HG03558 (cell line): ENCODE measurements at regions not wholly inside any gene's neighbourhood (a gene's known extent, or its start where the extent isn't known, plus 50 kb on each side); places are given as distances from the start of the nearest gene placed in this dataset.
"Not testable (repeated sequence)": the region's sequence is repeated elsewhere in the genome, so short reads cannot be mapped to it uniquely, and the experiment has no call there.

ENCODE experiments used
- ATAC-seq: cut with Tn5 transposase; IDR thresholded peaks from one replicate; pipeline ENCODE4 v1.9.1; 2021; ENCODE audit warnings: moderate number of reproducible peaks; ENCODE audit not compliant: unreplicated experiment; ENCODE audit errors: extremely low read depth

DNA sequence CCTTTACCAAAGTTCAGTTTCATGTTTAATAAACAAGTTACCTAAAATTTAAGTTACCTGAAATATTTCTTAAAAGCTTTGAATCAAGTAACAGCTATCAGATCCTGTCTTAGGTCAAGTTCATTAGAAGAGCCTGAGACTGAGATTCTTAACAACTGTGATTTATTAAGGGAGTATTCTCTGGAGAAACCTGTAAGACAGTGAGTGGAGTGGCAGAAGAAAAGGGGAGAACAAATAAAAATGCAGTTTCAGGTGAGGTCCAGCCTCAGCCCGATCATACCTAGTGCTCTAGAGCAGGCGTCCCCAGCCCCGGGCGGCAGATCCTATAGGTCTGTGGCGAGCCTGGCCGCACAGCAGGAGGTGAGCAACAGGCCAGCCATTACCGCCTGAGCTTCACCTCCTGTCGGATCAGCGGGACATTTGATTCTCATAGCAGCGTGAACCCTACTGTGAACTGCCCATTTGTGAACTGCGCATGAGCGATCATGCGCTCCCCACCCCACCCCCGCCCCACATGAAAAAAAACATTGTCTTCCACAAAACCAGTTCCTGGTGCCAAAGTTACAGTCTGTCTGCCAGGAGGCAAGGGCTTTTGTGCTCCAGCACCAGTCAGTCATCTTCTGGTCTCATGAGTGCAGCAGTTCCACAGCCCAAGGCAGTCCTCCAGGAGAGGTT is 59.2 kb upstream of the ADGRB3 start:
- no peak for ATAC-seq

DNA sequence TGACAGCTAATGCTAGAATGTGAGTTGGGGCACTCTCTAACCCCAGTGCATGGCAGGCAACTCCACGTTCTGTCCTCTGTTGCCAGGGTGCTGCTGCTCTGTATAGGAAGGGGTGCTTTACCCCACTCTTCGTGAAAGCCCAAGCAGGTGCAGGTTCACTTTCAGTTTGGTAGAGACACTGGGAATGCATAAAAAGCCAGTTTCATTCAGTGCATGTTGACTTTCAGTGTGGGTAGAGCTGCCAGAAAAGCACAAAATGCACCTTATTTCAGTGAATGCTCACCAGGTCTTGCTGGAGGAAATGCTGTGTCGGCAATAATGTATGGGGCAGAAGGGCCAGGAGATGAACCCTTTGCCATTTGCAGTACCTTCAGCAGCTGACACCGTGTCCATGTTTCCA is 62.1 kb upstream of the ADGRB3 start:
- ATAC-seq, result no peak

DNA sequence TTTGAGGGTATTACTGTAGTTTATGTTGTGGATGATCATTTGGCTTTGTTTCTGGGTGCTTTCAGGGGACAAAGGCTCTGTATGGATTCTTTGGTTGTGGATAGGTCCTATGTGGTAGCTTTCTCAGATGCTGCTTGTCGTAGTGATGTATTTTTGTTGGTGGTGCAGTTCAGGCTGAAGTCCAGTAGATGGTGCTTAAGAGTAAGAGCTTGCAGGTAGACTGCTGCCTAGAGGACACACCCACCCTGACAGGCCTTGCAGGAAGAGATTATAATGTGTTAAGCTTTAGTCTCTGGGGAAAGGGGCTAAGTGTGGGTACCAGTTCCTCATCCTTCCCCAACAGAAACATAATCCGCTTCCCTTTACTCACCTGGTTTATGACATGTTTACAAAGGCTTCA is 62.6 kb upstream of the ADGRB3 start:
- peak; percentile 84 for ATAC-seq

DNA sequence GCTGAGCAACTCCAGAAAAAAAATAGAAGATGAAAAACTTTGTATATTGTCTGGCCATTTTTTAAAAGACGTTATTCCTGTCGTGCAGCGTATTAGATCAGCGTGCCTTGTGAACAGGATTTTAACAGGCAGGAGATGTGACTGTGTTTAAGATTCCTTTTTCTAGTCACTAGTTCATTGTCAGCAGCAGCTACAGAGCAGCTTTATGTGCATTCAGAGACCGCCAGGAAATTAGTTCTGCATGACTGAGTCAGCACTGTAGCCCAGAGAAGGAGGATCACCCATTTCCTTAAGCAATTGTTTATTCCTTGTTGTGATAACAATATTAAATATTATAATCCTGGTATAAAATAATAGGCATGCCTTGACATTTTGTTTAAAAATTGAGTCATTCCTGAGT is 75.4 kb upstream of the ADGRB3 start:
- ATAC-seq, result no peak

DNA sequence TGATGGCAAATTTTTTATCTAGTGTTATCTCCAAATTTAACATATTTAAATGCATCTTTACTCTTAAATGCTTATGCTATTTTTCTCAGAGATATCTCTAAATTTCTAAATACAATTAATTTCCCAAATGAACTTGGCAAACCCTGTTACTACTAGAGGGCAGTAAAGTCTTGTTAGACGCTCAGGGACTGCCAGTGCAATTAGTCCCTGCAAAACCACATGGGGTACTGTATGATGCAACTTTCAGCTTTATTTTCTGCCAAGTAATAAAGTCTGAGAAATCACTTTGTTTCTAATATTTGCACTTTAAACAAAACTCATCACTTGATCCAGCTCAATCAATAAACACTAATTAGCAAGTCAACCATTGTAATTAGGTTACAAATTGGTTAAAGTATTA is 76.0 kb upstream of the ADGRB3 start:
- ATAC-seq, result no peak

DNA sequence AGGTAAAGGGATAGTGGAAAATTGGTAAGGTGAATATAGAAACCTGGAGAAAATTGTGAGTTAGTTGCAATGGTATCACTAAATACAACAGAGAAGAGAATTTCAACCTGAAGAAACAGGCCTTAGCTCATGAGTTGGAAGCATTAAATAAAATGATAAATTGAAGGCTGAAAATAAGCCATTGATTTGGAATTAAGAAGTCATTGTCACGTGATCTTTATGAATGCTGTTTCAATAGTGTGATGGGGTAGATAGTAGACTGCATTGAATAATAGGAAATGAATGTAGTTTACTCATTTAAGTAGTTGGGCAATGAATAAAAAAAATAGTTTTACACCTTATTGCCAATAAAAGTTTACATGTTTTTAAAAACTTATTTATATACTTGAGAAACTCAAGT is 88.5 kb upstream of the ADGRB3 start:
- no peak for ATAC-seq

DNA sequence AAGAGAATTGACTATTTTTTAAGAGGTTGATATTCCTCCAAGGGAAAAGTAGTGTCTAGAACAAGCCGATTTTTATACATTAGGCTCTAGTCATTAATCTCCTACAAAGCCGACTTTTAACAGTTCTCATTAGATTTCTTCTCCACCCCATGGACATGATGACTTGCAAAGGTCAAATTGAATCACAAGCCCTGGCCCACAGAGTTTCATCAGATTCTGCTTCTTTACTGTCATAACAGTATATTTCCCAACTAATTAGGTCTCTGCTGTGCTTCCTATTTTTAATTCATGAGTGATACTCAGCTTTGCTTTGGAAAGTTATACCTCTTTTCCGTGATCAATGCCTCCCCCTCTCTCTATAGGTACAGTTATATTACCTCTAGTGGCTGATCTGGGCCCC is 90.6 kb upstream of the ADGRB3 start:
- ATAC-seq, result no peak

DNA sequence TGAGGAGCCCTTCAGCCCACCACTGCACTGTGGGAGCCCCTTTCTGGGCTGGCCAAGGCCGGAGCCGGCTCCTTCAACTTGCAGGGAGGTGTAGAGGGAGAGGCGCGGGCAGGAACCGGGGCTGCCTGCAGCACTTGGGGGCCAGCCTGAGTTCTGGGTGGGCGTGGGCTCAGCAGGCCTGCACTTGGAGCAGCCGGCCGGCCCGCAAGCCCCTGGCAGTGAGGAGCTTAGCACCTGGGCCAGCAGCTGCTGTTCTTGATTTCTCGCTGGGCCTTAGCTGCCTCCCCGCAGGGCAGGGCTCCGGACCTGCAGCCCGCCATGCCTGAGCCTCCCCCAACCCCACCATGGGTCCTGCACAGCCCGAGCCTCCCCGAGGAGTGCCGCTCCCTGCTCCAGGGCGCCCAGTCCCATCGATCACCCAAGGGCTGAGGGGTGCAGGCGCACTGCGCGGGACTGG is 101.7 kb upstream of the ADGRB3 start:
- ATAC-seq, result no peak

DNA sequence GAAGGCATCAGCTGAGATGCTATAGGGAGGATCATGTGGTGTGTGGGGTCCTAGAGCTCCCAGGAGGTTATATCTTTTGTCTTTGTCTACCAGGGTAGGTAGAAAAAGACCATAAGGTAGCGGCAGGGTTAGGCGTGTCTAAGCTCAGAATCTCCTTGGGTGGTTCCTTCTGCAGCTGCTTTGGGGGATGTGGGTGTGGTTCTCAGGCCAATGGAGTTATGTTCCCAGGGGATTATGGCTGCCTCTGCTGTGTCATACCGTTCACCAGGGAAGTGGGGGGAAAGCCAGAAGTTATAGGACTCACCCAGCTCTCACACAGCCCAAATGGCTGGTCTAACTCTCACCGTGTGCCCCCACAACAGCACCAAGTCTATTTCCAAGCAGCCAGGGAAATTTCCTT is 107.4 kb upstream of the ADGRB3 start:
- ATAC-seq, result no peak

DNA sequence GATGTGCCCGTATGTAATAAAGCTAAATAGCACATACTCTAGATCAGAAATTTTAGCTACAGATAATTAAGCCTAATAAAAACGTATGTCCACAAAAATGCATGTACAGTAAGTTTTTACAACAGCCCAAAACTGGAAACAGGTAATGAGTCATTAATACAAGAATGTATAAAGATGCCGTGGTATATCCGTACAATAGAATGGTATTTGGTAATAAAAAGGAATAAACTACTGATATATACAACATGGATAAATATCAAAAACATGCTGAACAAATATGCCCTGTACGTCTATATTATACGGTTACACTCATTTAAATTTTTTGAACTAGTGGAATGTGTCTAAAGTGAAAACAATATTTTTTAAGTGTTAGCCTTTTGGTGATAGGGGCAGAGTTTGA is 128.2 kb upstream of the ADGRB3 start:
- no peak for ATAC-seq

DNA sequence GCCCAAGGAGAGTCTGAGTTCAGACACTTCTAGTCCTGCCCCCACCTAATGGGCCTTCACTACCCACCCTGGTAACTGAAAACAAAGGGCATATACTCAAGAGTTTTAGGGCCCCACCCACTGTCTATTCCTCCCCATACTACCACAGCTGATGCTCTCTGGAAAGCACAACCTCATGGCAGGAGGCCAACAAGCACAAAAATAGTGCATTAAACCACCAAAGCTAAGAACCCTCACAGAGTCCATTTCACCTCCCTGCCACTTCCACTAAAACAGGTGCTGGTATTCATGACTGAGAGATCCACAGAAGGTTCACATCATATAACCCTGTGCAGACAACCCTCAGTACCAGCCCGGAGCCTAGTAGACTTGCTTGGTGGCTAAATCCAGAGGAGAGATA is 132.1 kb upstream of the ADGRB3 start:
- ATAC-seq, result no peak

DNA sequence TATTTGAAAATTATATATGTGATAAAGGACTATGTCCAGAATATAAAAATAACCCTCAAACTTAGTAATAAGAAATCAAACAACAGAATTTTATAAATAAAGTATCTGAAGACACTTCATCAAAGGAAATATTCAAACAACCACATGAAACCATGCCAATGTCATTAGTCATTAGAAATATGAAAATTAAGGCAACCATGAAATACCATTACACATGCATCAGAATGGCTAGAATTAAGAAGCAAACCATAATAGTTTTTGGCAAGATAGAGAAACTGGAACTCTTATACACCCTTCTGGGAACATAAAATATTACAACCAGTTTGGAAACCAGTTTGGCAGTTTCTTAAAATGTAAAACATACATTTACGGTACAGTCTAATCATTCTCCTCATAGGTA is 137.2 kb upstream of the ADGRB3 start:
- no peak for ATAC-seq

DNA sequence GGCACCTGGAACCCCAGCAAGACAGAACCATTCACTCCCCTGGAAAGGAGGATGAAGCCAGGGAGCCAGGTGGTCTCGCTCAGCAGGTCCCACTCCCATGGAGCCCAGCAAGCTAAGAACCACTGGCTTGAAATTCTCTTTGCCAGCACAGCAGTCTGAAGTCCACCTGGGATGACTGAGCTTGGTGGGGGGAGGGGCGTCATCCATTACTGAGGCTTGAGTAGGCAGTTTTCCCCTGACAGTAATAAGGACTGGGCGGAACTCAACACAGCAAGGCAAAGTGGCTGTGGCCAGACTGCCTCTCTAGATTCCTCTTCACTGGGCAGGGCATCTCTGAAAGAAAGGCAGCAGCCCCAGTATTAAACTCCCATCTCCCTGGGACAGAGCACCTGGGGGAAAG is 140.2 kb upstream of the ADGRB3 start:
- ATAC-seq, result not testable (repeated sequence)

DNA sequence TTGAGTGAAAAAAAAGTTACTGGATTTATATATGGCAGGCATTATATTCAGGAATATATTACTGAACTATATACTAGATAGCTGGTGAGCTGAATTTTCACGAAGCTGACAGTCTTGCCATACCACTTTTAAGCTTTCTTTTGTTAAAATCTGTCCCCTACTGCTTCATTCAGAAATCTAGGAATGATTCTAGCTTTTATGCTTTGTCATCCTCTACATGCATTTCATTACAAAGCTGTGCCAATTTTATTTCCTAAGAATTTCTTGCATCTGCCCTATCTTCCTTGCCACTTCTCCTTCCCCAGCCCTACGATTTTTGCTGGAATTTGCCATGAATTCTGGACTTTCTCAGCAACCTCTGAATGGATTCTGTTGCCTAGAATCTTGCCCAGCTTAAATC is 158.5 kb upstream of the ADGRB3 start:
- ATAC-seq, result no peak

DNA sequence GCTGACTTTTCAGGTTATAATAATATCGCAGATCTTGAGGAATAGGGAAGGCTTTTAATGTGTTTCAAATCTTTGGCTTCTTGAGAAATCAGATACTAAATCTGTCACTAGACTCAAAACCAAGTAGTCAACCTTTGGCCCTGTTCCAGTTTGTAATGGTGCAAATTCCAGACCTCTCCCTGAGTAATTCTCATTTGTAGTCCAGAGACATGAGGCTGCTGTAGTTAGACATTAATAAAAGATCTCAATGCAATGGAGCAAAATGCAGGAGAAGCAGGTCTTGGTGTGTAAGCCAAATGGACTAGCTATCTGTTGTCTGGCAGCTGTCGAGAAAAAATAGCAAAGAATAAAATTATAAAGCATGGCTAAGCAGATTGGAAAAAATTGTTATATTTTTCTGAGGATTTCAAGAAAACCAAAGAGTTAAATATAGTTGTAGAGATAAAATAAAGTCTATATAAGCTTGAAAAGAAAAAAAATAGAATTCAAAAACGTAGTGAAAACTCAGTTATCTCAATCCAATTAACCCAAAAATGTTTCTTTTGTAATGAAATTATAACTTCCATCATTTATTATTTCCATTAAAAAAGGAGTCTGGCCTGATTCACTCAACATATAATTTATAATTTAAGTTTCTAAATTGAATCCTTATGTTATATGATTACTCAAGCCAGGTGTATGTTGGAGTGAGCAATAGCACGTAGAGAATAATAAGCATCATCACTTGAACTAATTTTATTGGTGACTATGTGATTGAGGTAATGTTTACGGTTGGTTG is 161.5 kb upstream of the ADGRB3 start:
- ATAC-seq, result no peak

DNA sequence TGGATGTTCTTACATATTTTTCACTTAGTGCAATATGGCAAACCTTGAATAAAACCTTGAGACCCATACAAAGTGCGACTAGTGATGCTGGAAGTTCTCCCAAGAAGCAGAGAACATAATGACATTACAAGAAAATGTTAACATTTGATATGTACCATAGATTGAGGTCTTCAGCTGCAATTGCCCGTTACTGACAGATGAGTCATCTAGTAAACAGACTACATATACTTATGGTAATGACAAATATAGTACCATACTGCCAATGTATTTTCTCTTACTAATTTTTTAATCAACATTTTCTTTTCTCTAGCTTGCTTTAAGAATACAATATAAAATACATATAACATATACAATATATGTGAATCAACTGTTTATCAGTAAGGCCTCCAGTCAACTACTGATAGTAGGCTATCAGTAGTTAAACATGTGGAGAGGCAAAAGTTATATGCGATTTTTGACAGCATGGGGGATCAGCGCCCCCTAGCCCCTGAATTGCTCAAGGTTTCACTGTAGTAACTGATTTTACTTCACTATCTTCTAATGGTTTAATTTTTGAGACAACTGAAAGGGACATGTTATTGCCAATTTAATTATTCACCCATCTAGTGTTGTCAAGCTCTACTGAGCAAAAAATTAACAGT is 166.7 kb upstream of the ADGRB3 start:
- no peak for ATAC-seq

DNA sequence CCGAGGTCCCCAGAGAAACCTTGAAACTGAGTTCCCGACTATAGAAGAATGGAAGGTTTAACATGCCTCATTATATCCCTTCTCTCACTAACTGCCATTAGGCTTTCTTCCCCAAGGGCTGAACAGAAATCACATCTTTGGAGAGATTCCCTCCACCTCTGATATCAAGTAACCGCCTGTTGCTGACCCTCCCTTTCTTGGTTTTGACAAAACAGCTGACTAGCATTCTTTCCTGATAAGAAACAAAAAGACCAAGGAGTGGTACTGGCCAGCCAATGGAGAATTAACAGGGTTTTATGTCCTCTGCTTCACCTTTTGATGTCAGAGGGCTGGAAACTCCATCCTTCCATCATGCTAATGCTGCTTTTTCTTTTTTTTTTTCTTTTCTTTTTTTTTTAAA is 176.6 kb upstream of the ADGRB3 start:
- no peak for ATAC-seq

DNA sequence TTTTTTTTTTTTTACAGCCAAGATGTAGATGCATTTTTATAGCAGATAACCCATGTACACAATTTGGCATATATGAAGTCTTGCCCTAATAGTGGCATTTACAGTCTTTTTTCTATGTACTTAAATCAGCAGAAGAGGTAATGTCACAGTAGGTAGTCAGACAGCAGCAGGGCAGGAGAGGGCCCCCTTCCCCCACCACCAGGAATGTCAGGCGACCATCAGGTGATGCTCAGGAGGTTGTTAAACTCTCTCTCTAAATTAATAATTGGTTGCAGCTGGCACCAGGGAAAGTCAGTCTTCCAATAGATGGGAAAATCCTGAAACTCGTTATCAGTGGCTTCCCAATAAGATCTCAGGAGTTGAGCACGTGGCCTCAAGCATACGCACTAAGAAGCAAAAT is 188.0 kb upstream of the ADGRB3 start:
- ATAC-seq, result no peak

DNA sequence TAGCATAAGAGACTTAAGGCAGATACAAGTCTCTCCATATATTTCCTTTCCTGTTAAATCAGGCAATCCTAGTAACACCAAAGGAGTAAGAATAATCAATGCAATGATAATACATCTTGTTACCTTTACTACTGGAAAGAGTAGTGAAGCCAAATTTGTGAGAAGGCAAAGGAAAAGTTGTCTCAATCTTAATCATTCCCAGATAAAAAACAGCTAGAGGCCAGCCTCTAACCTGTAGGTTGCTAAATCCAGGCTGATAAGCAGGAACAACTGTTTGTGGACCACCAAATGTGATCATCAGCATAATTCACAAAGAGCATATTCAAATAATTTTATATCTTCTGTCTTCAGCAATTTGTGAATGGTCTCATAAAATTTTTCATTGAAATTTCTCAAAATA is 189.2 kb upstream of the ADGRB3 start:
- no peak for ATAC-seq

DNA sequence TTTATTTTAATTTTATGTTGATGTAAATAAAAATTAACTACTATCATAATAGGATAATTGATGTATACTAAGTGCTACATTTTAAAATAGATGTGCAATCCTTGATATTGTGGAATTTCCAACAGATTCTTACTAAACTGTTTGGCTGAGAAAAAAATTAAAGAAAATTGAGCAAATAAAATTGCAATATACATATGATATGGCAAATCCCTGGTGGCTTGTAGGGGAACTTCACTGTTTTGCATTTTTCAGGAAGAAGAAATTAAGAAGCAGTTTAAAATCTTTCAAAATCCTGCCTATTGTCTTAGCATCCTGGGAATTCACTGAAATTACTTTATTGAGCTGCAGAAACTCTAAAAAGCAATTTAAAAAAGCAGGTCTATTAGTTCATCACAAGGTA is 191.4 kb upstream of the ADGRB3 start:
- ATAC-seq, result no peak

DNA sequence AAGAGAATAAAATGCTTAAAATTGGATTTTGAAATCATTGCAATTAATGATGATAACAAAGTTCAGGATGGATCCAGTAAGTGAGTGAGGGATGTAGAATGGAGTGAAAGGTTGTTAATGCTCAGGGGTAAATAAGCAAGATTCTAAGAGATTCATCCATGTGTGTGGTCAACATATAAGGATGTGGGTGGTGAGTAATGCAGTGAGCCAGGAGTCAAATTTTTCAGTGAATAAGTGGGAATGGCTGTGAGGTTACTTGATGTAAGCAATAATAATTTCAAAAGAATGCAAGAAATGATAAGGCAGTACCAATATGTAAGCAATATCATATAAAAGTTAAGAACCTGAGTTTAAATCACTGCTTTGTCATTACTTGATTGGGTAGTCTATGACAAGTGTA is 207.5 kb upstream of the ADGRB3 start:
- no peak for ATAC-seq

DNA sequence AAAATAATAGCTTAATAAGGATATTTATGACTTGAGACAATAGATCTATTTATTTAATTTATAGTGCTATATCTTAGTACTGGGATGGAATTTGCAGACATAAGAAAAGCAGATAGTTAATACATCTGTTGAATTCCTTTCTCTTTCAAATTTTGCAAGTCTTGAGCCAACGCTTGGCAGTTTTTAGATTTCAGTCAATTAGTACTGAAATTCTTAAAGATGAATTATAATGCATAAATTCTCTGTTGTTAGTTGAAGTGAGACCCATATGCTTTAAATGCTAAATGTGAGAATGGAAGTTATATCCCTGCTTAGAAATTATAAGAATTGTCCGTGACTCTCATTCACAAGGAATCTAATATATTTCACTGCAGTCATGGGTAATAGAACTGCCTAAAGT is 225.1 kb upstream of the ADGRB3 start:
- ATAC-seq, result no peak
